Lung (tissue), 11 donors: ENCODE measurements at regions not wholly inside any gene's neighbourhood (a gene's known extent, or its start where the extent isn't known, plus 50 kb on each side); places are given as distances from the start of the nearest gene placed in this dataset.
A peak's percentile ranks its signal among the peaks of the same experiment; 100 is the strongest.

Experiments used
- ATAC-seq: fragments of 200-7000 bp; cut with Tn5 transposase; one replicate; pipeline ENCODE4 v1.9.1; 2020; ENCODE audit warnings: moderate number of reproducible peaks; ENCODE audit not compliant: insufficient read depth, low FRiP score
- DNase-seq, 3 donors: peaks; one replicate each; pipeline ENCODE4 v3.0.0-alpha.2; 2013 to 2017
- H3K27ac ChIP-seq, 2 donors: one replicate each; pipeline ENCODE4 v1.5.1; 2013; ENCODE audit warnings: mild to moderate bottlenecking in 2 of 2, moderate library complexity in 2 of 2, control low read depth in 1 of 2, inconsistent platforms in 1 of 2, low read depth in 1 of 2, low read length in 1 of 2
- H3K27me3 ChIP-seq, 3 donors: one replicate each; pipeline ENCODE4 v1.5.1; 2013; ENCODE audit warnings: low read length in 2 of 3; ENCODE audit not compliant: control insufficient read depth in 3 of 3, insufficient read depth in 3 of 3
- H3K36me3 ChIP-seq, 4 donors: one replicate each; pipeline ENCODE4 v1.5.1; 2013; ENCODE audit warnings: low read length in 4 of 4, mild to moderate bottlenecking in 1 of 4, moderate library complexity in 1 of 4; ENCODE audit not compliant: control insufficient read depth in 4 of 4, insufficient read depth in 4 of 4
- H3K4me1 ChIP-seq, 5 donors: one replicate each; pipeline ENCODE4 v1.5.1; 2013; ENCODE audit warnings: low read length in 5 of 5, mild to moderate bottlenecking in 2 of 5, moderate library complexity in 1 of 5; ENCODE audit not compliant: control insufficient read depth in 5 of 5, insufficient read depth in 5 of 5
- H3K4me3 ChIP-seq: one replicate; pipeline ENCODE4 v1.5.1; 2013; ENCODE audit warnings: mild to moderate bottlenecking, control low read depth, moderate library complexity
- H3K9ac ChIP-seq, 2 donors: one replicate each; pipeline ENCODE4 v1.5.1; 2013; ENCODE audit warnings: low read length in 2 of 2, control low read depth in 1 of 2; ENCODE audit not compliant: insufficient read depth in 1 of 2
- H3K9me3 ChIP-seq, 4 donors: one replicate each; pipeline ENCODE4 v1.5.1; 2013; ENCODE audit warnings: low read length in 3 of 4, mild to moderate bottlenecking in 1 of 4, moderate library complexity in 1 of 4; ENCODE audit not compliant: control insufficient read depth in 4 of 4, insufficient read depth in 3 of 4
- WGBS, 2 donors: extraction: QIAGEN DNeasy Blood & Tissue Kit; methylation state at CpG; one replicate each; pipeline ENCODE4 v1.1.7; 2013; 5-methylcytosine and 5-hydroxymethylcytosine counted together
- TF ChIP-seq, protein P1 (sequence below): IDR thresholded peaks from 2 replicates; pipeline ENCODE4 v1.5.1; 2012; ENCODE audit warnings: mild to moderate bottlenecking; ENCODE audit errors: control extremely low read depth, extremely low read depth
- donor health status: control.
- donor health status: control.
- donor health status: Bipolar disorder and iron deficiency.
- donor health status: healthy.
- donor health status: DM: yes; HTN: yes; CAD: no.

DNA sequence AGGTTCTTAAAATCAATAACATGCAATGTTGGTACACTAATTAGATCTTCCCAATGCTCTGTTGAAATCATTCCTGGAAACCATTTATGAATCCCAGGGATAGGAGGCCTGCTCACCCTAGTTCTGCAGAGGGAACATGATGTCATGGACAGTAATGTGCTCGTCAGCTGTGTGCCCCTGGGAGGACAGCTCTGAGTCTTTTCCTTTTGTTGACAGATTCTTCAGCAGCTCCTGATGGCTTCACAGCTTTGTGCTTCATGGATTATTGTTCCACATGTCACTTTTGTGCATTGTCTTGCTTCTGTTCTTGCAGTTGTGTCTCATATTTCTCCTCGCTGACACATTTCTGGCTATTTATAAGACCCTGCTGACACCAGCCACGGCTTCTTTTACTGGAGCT lies 367.5 kb downstream of the CCSER2 start:
- ATAC-seq = no peak
- 67 to 75% methylated on average over 3 of the region's 3 CpGs for whole genome bisulfite sequencing, 2 donors

DNA sequence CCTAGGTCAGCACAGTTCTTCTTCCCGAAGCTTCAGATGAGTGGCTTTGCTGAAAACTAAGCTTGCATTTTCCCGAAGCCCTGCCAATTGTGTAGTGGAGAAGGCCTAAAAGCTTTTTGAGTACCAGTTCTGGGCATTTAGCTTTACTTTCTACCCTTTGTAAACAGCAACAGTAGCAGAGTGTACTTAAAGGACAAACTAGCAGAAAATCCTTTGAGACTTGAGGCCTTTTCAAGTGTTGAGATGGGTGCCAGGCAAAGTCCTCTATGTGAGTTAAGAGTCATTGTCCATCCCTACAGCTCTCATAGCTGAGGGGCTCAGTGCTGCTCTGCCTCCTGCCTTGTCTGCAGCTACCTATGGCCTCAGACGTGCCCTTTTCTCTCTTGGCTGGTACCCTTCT lies 368.2 kb downstream of the CCSER2 start:
- Histone ChIP-seq H3K27me3 (no peaks in the 10 kb centered on the region), H3K9ac (no peak overlapping the region), H3K36me3 (no peaks in the 10 kb centered on the region), H3K4me3 (no peak overlapping the region), H3K9me3 (peaks cover 0 to 8% (median 5%) of the 10 kb centered on the region in 4 donors), H3K27ac (peak overlapping the region in 1 of 2 donors; percentile 37), H3K4me1 (no peaks in the 10 kb centered on the region)
- WGBS, 2 donors = 69 to 80% methylated on average over 3 of the region's 3 CpGs
- ATAC-seq = peak; percentile 30
- TF ChIP-seq, protein P1, sequence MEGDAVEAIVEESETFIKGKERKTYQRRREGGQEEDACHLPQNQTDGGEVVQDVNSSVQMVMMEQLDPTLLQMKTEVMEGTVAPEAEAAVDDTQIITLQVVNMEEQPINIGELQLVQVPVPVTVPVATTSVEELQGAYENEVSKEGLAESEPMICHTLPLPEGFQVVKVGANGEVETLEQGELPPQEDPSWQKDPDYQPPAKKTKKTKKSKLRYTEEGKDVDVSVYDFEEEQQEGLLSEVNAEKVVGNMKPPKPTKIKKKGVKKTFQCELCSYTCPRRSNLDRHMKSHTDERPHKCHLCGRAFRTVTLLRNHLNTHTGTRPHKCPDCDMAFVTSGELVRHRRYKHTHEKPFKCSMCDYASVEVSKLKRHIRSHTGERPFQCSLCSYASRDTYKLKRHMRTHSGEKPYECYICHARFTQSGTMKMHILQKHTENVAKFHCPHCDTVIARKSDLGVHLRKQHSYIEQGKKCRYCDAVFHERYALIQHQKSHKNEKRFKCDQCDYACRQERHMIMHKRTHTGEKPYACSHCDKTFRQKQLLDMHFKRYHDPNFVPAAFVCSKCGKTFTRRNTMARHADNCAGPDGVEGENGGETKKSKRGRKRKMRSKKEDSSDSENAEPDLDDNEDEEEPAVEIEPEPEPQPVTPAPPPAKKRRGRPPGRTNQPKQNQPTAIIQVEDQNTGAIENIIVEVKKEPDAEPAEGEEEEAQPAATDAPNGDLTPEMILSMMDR = no peak
- DNase-seq = peak in 2 of 3 donors; percentile 2 to 21

More for the DNA sequence above, 367.5 kb downstream of the CCSER2 start:
- peak overlapping the region in 1 of 2 donors; percentile 37 for H3K27ac ChIP-seq
- H3K27me3 ChIP-seq = no peaks in the 10 kb centered on the region
- no peaks in the 10 kb centered on the region for H3K4me1 ChIP-seq
- H3K9me3 ChIP-seq = peaks cover 0 to 8% (median 5%) of the 10 kb centered on the region in 4 donors
- H3K36me3 ChIP-seq = no peaks in the 10 kb centered on the region
- TF ChIP-seq, protein P1 = no peak
- no peak overlapping the region for H3K4me3 ChIP-seq
- no peak overlapping the region for H3K9ac ChIP-seq
- DNase-seq = no peak

DNA sequence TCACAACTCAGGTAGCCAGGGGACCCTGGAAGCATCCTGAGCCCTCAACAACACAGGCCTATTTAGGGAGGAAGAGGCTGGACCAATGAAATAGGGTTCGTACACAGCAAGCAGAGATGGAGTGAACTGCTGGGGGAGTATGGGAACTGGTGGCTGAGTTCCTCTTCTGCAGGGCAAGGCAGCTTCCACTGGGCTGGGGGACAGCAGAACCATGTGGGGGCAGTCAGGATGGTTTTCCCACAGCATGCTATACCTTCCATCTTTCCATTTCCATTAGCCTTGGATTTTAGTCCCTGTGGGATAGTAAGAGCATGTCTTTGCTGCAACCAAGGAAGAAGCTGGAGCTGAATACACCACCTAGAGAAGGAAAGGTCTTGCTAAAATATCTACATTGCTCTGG lies 370.6 kb downstream of the CCSER2 start:
- H3K9ac ChIP-seq = no peak overlapping the region
- H3K9me3 ChIP-seq = peaks cover 0 to 7% (median 0%) of the 10 kb centered on the region in 4 donors
- WGBS, 2 donors = 57 to 81% methylated on average over 1 of the region's 1 CpG
- no peaks in the 10 kb centered on the region for H3K27me3 ChIP-seq
- H3K4me3 ChIP-seq = no peak overlapping the region
- DNase-seq = no peak
- no peaks in the 10 kb centered on the region for H3K36me3 ChIP-seq
- H3K4me1 ChIP-seq = no peaks in the 10 kb centered on the region
- TF ChIP-seq, protein P1 = no peak
- no peak for ATAC-seq
- H3K27ac ChIP-seq = no peak overlapping the region
